Skeletal muscle cell (primary cell): ENCODE measurements at regions not wholly inside any gene's neighbourhood (a gene's known extent, or its start where the extent isn't known, plus 50 kb on each side); places are given as distances from the start of the nearest gene placed in this dataset.

Experiments used
- DNase-seq: peaks from one replicate; pipeline ENCODE4 v3.0.0-alpha.2; 2010; ENCODE audit warnings: low read depth
- H3K4me3 ChIP-seq: 2 replicates; pipeline ENCODE4 v1.5.1; 2011; ENCODE audit warnings: low read depth, mild to moderate bottlenecking, control low read depth, low read length, moderate library complexity

DNA sequence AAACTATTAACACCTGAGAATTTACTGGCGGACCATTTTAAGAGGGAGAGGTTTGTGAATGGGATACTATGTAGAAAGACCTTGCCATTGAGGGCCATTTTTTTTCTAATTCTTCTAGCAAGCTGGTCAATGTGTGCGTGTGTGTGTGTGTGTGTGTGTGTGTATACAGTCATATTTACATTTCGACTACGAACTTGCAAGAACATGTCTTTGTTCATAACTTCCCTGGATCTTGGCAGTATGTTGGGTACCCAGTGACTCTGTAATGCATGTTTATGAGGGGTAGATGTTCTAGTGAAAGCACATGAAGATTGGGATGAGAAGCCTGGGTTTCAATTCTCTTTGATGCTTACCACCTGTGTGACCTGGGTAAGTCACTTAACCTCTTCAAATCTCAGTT lies 133.6 kb downstream of the UBE2E3 start:
- DNase-seq = no peak
- H3K4me3 ChIP-seq = no peak overlapping the region

DNA sequence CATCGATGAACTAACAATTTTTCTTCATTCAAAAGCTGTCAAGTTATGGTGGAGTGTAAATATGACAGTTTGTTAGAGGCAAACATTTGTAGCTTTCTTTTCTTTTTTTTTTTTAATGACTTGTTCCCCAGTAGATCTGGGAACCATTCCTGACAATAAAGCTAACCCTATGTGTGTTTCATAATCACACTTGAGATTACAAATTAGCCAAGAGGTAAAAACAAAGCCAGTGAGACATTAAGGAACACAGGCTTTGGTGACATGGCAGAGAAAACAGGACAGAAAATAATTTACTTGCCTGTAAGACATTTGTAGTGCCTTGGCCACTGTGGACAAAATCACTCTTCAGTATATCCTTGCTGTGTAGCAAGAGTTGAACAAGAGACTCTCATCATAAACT lies 135.9 kb downstream of the UBE2E3 start:
- no peak for DNase-seq
- H3K4me3 ChIP-seq = no peak overlapping the region

DNA sequence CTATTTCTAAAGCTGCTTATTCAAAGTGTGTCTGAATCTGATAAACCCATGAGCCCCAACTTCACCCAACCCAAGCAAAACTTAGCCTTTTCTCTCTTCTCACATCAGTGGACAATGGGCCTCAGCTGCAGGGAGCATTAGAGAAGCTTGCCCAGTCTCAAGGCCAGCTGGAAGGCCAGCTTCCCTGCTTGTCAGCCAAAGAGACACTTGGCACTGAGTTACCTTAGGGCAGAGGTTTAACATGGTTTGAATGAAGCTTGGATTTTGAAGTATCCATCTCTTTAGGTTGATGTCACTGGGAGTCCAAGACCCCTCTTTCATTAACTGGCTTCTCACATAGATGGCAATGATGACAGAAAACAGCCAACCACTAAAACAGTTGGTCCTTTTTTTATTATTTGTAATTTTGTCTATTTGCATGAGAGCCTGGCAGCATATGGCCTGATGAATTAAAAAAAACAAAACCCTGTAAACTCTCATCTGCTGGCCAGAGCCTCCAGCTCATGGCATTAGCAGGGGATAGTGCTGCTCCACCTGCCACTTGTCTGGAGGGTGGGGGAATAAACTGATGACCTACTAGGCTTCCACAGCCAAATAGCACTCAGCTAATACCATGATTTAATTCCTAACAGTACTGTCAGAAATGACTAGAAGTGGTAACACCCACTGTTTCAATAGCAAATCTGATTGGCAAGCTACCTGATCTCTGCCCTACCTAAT lies 137.0 kb downstream of the UBE2E3 start:
- H3K4me3 ChIP-seq = no peak overlapping the region
- DNase-seq = no peak

DNA sequence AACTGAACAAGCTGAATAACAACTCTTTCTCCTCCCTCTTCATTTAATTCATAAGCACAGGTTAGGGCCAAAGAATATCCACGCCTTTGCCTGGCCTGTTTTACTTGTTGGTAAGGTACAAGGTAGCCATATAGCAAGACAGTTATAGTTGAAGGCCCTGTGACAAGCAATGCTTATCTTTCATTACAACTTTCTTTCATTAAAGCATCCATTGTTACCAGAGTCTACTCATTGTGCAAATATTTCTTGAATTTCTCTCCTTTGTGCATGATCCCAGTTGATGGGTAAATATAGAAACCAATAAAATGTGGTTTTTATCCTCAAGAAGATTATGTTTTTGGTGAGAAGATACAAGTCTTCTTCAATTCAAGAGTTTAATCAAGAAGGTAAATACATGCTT lies 140.2 kb downstream of the UBE2E3 start:
- DNase-seq = no peak
- no peak overlapping the region for H3K4me3 ChIP-seq

DNA sequence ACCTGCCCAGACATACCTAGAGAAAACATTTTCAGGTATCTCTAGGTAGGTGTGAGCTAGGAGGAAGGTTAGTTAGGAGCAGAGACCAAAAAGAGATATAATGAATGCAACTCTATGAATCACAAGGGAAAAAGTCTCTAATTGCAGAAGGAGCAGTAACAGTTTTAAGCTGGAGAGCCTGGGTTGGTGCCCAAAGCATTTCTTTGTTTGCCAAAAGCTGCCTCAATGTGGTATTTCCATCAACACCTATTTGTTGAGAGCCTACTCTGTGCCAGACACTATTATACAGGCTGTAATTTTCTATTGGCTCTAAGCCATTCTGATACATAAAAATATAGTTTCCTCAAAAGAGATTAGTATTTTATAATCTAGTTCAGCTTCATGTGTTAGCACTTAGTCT lies 141.6 kb downstream of the UBE2E3 start:
- DNase-seq = no peak
- no peak overlapping the region for H3K4me3 ChIP-seq

DNA sequence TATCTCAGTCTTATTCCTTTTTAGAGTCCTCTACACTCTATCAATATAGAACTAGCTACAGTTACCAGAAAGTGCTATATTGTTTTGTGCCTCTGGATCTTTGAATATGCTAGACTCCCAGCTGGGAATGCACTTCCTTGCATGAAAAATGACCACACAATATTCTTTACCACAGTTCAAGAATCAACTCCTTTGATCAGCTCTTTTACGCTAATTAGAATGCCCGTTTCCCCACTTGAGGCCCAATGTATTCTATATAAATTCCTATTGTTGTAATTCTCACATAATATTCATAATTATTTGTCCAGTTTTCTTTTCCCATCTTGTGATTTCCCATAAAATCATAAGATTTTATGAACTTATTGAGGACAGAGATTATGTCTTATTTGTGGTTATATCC lies 142.2 kb downstream of the UBE2E3 start:
- no peak for DNase-seq
- H3K4me3 ChIP-seq = no peak overlapping the region

DNA sequence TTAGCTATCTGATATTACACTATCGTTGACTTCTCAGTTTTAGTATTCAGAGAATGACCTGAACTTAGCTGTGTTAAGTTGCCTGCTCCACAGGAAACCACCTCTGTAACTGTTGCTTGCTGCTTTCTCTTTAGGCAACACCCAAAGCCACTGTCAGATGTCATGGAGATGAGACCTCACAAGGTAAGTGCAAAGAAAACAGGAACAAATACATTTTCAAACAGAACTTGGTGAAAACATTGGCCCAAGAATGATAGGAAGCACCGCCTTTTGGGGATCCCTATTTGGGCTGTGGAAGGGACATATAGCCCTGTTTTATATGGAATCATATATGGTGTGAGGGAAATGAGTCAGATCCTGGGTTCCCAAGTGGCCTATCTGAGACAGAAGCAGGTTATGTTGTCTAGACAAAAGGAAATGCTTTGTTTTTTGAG lies 143.4 kb downstream of the UBE2E3 start:
- no peak overlapping the region for H3K4me3 ChIP-seq
- DNase-seq = no peak

DNA sequence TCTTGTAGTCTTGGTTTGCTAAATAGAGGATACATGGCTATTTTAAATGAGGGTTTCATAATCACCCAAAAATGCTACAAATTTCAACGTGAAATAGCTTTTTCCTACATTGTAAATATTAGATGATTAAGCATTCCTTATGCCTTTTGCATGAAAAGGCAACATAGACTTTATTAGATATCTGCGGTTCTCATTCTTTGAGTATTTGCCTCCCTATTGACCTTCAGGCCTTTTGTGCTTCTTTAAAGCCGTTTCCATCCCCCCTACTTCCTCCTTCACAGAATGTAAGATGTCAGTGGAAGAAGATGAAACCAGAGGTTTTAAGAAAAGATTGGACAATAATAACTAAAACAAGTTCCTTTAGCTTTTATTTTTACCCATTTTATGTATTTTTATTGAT lies 144.1 kb downstream of the UBE2E3 start:
- DNase-seq = no peak
- H3K4me3 ChIP-seq = no peak overlapping the region

DNA sequence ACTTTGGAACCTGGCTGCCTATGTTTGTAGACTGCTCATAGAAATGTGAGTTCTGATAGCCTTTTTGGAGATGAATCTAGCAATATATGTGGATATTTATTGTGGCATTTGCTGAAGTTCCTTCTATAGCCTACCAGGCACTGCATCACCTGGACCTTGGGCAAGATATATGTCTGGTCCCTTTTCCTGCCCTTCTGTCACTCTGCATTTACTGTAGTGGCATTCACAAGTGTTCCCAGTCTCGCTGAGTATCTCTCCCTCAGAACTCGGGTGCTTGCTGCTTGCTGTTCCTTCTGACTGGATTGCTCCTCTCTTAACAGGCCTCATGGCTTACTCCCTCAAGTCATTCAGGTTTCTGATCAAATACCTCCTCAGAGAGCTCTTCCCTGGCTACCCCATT lies 145.0 kb downstream of the UBE2E3 start:
- DNase-seq = no peak
- no peak overlapping the region for H3K4me3 ChIP-seq

DNA sequence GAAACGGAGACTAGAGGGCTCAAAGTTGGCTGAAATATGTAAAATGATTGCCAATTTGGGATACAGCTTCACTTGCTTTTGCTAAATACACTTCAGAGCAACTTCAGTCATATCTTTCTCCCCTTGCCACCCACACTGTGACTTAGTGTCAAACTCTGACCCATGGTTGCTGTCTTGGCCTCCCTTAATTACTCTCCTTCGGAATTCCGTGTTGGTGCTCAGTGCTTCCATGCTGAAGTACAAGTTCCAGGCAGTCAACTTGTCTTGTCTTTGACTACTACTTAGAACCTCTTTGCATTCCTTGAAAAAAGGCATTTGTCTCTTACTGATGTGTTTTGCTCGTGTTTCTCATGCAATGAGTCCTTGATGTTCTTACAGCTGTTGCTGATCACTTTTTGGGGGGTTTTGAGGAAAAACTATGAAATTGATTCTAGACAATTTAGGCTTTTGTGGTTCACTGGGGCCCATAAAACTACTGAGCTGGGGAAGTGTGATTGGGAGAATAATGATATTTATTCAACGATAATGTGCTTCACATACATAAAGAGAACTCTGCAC lies 146.0 kb downstream of the UBE2E3 start:
- no peak overlapping the region for H3K4me3 ChIP-seq
- no peak for DNase-seq

DNA sequence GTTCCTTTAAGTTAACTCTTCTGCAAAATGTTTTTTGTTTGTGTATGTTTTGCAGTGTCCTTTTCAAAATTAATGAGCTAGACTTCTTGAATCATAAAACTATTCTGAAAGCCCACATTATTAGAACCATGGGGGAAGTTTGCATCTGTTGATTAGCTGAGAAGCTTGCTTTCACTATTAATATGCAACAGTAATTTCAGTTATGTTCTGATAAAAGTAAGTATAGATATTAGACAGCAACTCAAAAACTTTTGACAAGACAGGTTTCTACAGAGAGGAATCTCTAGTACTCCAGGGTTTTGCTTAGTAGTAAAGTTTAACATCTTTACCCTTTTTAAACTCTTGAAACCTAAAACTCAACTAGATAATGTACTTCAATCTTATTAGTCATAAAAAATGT lies 147.8 kb downstream of the UBE2E3 start:
- no peak for DNase-seq
- H3K4me3 ChIP-seq = no peak overlapping the region

DNA sequence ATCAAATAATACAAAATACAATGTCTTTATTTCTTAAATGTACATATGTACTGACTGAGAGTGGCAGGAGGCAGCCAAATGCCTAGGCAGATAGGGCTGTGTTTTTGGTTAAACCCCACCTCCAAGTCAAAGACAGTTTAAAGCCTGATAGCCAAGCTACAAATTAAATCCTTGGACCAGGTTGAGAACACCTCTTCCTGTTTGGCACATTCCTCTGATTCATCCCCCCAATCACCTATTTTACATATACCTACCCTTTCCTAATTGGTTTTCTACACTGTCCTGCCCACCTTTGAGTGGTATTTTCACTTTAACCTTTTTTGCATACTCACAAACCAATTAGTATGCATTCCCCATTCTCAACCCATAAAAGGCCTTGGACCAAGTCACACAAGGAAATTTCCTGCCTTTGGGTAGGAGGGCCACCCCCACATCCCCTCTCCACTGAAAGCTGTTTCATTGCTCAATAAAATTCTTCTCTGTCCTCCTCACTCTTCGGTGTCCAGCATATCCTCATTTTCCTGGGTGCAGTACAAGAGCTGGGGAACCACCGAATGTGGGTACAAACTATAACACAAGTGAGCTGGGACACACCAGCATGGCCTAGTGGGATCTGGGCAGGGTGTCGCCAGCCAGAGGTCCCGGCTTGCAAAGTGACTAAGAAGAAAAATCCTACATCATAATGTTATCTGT lies 149.1 kb downstream of the UBE2E3 start:
- H3K4me3 ChIP-seq = no peak overlapping the region

DNA sequence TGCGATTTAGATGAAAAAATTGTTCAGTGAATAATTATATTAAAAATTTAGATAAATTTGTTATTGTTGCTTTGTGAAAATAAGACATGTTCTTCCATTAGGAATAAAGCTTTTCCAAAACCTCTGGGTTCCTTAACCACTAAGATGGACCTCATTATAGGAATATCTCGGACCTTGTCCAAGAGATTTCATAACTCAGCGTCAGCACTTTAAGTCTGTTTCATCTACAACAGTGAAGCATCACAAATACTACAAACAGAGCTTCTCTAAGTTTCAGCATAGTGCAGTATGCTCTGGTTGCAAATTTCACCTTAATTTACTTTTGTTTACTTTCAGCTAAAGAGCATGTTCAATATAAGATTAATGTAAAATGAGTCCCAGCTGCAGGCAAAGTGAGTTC lies 150.3 kb downstream of the UBE2E3 start:
- no peak for DNase-seq
- H3K4me3 ChIP-seq = no peak overlapping the region

More for the DNA sequence above, 149.1 kb downstream of the UBE2E3 start:
- no peak for DNase-seq

DNA sequence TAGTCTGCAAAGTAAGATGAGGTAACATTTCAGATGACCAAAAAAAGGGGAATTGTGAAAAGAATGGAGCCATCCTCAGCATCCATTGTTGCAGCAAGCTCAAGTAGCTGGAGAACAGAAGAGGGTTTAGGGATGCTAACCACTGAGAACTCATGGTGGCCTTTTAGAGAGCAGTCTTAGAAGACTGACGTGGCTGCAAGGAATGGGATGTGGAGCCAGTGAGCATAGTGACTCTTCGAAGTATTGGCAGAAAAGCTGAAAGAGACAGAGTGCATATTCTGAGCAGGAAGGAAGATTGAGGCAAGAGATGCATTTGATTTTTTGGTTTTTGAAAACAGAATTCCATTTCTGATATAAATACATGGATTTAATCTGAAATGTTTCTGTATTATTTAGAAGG lies 151.2 kb downstream of the UBE2E3 start:
- H3K4me3 ChIP-seq = no peak overlapping the region
- no peak for DNase-seq

DNA sequence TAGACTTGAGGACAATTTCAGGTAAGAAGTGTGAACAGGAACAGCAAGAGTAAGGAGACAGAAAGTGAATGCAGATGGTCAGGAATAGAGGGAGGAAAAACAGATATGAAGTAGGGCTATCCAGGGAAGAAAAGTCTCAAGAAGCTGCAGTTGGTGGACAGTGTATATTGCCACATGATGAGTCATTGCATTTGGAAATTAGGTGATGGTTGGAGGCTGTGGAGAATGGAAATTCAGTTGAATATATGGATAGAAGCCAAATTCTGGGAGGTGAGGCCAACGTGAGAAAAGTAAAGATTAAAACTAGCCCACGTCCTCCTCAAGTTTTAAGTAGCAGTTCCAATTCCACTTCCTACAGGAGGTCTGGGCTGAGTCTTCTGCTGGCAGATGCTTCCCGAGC lies 158.4 kb downstream of the UBE2E3 start:
- no peak overlapping the region for H3K4me3 ChIP-seq

DNA sequence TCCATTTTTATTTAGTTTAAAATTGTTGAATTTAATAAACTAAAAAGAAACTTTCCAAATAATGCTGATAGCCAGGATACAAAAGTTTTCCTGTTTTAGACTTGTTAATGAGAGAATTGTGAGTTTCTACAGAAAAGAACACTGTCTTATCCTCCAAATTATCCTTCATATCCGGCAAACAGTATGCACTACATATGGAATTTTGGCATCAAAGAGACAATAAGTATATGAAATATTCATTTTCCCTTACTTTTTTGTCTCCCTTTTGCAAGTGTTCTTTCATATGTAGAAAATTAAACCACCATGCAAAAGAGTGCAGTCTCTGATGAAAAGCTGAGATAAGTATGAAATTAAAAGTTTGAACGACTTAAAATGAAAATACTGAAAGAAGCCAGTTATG lies 159.4 kb downstream of the UBE2E3 start:
- no peak overlapping the region for H3K4me3 ChIP-seq
- no peak for DNase-seq

More for the DNA sequence above, 158.4 kb downstream of the UBE2E3 start:
- peak; percentile 34 for DNase-seq

DNA sequence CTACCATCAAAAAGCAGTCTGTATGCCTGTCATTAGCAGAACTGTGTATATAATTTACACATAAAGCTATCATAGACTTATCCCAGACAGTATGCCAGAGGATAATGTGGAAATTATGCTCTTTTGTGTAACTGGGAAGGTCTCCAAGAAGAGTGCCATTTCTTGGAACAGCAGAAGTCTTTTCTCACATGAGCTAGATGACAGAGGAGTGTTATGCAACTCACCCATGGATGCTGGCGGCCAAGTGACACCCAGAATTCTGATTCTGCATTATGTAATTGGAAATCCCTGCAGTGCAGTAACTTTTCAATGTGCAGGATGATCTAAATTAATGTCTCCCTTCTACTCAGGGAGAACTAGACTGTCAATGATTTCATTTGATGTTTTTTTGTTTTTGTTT lies 160.0 kb downstream of the UBE2E3 start:
- H3K4me3 ChIP-seq = no peak overlapping the region
- DNase-seq = peak; percentile 43

DNA sequence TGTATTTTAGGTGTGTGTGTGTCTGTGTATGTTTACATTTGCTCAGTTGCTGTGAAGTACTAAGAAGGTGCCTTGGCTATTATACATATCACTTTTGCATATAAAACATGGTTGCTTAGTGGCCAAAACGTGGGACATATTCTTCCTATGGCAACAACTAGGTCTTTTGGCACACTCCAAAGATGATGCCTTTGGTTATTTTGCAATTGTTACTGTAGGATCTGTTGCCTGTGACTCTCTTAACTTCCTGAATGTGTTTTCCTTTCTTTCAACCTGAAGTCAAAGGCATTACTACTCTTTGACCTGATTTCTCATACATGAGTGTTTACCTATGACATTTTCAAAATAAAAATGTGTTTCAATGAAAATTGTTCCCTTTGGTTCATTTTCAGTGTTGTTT lies 160.5 kb downstream of the UBE2E3 start:
- no peak overlapping the region for H3K4me3 ChIP-seq
- DNase-seq = no peak

DNA sequence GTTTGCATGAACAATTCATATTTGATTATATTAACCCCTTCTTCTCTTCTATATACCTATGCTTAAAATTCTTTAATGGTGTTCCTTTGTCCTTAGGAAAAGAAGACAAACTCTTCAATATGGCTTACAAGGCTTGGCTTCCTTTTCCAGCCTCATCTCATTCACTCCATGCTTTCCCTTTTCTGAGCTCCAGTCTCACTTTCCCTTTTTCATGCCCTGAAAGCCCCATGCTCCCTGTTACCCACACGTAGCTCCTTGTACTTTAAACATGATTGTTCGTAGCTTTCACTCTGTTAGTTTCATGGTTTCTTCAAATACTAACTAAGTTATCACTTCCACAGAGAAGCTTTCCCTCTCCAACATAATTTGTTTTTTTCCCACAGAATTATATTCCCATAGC lies 161.3 kb downstream of the UBE2E3 start:
- no peak for DNase-seq

DNA sequence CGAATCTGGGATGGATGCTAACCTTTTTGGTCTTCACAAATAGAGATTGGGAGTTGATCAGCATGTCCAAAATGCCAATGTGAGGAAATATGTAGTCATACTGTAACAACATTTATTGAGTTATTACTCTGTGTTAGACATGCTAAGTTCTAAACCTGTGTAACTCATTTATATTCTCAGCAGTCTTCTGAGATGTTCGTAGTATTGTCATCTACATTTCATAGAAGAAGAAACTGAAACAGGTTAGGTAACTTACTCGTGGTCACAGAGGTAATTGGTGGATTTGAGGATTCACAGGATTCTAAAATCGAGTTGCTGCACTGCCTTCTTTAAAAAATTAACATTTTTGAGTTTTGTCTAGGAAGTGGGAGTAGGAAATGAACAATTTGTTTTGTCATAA lies 162.1 kb downstream of the UBE2E3 start:
- DNase-seq = no peak
- H3K4me3 ChIP-seq = no peak overlapping the region

More for the DNA sequence above, 161.3 kb downstream of the UBE2E3 start:
- H3K4me3 ChIP-seq = no peak overlapping the region

DNA sequence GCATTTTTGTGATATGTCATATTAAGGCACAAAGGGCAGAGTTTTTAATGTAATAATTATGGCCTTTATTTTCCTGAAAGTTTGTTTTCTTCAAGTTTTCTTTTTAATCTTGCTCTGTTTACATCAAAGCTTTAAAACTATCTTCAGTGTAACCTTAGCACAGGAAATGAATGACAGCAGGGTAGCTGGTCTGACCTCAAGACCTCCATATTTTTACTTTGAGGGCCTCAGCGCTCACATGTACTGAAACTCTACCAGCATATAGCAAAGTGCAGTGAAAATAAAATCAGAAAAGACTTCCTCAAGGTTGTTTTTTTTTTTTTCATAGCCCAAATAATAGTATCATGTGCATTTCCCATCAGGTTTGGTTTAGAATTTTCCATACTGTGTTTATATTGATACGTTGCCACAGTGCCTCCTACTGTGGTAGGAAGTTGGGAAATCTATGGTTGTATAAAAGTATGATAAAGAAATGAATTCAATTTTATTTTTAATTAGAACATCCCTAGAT lies 163.4 kb downstream of the UBE2E3 start:
- no peak for DNase-seq
- no peak overlapping the region for H3K4me3 ChIP-seq
